NCI-H187 (cell line): ENCODE measurements at regions not wholly inside any gene's neighbourhood (a gene's known extent, or its start where the extent isn't known, plus 50 kb on each side); places are given as distances from the start of the nearest gene placed in this dataset.
"Not testable (repeated sequence)": the region's sequence is repeated elsewhere in the genome, so short reads cannot be mapped to it uniquely, and the experiment has no call there.

Experiments used
- DNase-seq, 2 experiments: peaks; one replicate each; lab custom pipeline; 2025; lab: John Stamatoyannopoulos, UW

DNA sequence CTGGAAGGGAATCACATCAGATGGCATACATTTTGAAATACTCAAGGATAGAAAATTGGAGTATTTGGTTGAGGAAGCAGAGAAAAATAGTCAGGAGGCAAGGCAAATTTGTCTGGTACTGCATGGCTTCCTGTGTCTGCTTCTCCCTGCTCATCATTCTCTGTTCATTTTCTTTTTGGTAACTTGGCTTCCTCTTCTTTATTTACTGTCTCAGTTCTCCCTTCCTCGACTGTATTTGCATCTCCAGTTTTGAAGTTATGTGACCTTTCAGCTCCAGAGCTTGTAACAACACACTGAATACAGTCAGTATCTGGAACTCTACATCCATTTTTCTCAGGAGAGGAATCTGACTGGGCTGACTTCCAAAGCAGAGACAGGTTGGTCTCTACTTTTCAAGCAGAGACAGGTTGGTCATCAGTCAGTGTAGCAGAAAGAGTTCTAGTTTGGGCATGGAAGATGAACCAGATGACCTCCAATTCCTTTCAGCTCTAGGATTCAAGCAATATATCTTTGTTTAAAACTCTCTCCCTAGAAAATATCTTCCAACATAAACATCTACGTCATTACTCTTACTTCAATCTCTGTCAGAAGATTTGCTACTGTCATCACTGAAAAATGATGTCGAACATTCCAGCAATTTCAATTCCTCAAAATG is 571.2 kb downstream of the ADGRL2 start:
- no peak for DNase-seq

DNA sequence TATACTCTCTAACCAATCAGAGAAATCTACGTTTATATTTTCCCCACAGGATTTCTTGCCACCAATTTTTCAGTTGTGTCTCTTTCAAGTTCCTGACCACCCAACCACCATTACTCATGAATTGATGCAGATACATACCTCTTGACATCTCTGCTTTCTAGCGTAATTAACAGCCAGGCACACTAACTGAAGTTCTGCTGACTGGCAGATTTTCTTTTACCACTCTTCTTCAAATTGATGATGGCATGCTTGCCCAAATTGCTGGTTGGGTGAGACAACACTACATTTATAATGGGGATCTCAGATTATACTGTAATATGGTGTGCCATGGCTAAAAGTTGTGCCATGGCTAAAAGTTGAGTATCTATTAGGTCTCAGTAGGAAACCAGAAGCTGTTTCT is 566.7 kb downstream of the ADGRL2 start:
- DNase-seq, result no peak

DNA sequence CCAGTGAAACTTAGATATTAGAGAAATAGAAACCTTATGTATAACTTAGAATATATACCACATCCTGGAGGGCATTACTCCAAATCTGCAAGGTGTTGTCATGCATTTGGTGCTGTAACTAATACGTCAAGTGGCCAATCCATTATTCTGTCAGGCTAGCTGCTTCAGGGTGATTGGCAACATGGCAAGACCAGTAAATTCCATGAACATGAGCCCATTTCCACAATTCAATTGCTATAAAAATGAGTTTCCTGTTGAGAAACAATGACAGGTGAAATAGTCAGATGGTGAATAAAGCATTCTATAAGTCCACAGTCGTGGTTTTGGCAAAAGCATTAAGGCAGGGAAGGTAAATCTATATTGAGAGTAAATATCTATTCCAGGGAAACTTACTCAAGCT is 566.0 kb downstream of the ADGRL2 start:
- DNase-seq, result no peak

DNA sequence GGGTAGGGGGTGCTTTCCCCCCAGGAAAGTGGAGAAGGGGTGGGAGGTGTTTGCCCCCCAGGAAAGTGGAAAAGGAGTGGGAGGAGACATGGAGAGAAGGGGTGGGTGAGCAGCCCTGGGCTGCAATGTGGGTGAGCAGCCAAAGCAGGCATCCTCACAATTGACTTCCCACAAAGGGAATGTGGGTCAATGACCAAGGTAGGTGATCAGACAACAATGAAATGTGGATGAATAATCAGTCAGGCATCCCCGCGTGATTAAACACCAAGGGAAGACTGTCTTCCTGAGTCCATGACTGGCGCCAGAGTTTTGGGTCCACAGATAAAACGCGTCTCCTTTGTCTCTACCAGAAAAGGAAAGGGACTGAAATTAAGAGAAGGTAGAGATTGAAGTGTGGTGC is 558.8 kb downstream of the ADGRL2 start:
- not testable (repeated sequence) for DNase-seq

DNA sequence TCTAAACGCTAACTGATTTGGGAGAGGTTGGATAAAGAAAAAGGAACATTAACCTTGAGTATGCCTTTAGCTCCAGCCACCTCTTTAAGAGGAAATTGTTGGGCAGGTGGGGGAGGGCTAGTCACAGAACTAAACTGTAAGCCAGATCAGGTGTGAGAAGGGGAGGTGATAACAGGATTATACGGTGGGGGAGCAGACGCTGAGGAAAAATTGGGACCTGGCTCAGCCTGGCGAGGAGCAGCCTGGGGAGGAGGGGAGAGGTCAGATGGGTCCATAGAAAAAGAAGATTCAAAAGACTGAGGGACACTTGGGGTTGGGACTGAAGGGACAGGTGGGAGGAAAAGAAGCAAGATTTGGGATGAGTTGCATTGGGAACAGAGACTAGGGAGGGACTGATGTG is 558.0 kb downstream of the ADGRL2 start:
- not testable (repeated sequence) for DNase-seq

DNA sequence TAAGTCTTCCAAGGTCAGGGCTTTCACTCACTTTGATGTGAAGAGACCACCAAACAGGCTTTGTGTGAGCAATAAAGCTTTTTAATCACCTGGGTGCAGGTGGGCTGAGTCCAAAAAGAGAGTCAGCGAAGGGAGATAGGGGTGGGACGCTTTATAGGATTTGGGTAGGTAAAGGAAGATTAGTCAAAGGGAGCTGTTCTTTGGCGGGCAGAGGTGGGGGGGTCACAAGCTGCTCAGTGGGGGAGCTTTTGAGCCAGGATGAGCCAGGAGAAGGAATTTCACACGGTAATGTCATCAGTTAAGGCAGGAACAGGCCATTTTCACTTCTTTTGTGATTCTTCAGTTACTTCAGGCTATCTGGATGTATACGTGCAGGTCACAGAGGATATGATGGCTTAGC is 553.8 kb downstream of the ADGRL2 start:
- DNase-seq, result not testable (repeated sequence)

DNA sequence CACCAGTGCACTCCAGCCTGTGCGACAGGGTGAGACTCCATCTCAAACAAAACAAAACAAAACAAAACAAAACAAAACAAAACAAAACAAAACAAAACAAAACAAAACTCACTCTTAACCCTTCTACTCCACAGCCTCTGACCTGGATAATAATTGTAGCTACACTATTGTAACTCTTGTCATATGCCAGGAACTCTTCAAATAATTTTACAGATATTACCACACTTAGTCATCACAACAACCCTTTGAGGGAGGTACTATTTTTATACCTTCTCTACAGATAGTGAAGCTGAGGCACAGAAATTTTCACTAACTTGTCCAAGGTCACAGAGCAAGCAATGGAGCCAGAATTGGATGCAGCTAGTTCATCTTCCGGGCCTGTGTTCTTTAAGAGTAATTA is 547.8 kb downstream of the ADGRL2 start:
- DNase-seq, result no peak

DNA sequence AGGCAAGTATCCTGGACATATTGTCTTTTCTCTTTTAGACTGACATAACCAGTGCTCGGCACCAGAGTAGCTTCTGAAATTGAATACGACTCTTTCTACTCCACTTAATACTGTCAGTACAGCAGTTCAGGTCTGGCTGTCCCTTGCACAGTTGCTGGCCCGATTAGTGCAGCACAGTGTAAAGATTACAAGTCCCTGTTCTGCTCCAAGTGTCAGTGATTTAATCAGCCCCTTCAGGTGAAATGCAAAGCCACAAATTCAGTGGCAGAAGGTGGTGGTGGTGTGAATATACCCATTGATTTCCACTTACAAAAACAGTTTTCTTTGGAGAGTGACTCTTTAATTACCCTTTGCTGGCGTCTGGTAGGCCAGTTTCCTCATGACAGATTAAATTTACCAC is 545.4 kb downstream of the ADGRL2 start:
- DNase-seq, result no peak

DNA sequence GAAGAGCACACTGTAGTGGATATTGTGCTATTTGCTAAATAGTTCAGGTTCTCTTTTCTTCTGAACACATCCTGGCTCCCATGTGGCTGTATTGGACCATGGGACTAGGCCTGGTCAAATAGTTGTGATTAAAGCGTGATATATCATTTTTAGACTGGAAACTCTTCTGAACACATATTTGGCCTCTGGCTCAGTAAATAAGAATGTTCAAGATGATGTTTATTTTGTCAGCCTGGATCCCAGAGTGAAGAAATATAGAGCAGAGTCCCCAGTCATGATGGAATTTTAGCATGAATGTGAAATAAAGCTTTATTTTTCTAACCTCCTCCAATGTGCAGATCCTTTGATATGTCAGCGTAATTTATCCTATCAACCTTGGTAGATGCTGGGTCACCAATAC is 542.6 kb downstream of the ADGRL2 start:
- no peak for DNase-seq

DNA sequence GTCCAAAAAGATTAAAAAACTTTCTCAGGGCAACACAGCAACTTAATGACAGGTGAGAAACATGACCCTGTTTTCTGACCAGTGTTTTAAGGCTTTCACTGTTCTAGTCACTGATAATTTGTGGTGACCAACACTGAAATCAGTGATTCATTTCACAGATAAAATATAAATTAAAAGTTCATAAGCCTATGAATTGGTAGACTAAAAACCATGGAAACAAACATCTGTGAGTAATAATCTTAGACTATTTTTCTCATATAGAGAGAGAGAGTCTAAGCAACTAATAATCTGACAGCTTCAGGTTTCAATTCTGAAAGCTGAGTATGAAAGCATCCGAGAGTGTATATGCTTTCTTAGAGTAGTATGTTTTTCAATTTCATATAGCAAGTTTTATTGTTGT is 536.9 kb downstream of the ADGRL2 start:
- DNase-seq, result no peak

DNA sequence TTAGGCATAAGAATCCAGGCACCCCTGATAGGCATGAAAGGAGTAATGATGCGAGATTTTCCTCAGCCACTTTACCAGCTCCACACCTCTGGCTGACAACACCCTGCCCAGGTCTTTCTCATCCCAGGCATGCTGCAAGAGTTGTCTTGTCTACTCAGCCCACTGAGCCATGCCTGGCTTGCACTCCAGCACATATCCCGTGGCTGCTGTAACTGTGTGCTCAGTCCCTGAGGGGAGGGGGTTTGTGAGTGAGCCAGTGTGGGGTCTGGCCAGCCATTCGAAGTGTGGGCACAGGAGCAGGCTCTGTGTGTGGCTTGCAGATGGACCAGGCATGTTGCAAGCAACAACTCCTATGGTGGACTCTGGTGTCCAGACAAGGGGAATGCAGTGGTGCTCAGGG is 529.6 kb downstream of the ADGRL2 start:
- no peak for DNase-seq

DNA sequence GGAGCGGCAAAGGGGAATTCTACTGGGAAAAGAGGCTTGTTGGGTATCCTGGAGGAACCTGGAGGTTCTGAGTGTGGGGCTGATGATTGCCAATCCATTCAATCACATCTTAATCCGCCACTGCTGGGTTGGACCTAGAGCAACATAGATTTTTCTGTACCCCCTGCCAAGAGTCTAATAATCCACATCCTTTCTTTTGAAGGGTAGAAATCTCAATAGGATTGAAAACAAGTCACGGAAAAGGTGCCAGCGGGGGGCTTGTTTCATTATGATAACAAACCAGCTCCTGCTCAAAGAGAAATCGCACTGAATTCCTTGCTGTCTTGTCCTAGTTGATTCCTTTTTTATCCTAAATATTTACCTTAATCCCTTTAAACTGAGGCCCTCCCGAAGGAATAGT is 528.5 kb downstream of the ADGRL2 start:
- DNase-seq, result no peak

DNA sequence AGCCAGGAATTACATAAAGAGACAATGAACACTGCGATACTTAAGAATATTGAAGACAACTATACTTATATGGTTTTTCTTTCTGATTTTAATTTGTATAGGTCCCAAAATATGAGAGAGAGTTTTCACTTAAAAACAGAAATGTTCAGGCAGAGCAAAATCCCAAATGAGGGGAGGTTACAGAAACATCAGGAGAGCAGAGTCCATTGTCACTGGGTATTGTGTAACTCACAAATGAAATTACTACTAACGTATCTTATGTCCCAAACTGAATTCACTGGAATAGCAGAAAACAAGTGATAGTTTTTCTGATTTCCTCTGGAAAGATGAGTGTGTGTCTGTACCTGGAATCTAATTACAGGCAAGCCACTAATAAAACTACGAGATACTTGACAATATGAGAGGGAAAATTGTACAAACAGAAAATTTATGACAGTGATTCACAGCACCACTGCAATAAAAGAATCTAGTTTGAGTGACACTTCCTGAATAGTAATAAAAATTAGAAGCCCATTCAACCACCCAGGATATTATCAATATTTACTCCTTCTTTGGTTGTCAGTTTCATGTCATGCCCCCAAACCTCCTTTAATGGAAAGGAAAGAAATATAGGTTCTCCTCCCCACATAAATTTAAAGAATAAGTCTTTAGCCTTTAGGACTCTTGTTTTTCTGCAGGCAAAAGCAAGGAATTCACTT is 522.6 kb downstream of the ADGRL2 start:
- no peak for DNase-seq

DNA sequence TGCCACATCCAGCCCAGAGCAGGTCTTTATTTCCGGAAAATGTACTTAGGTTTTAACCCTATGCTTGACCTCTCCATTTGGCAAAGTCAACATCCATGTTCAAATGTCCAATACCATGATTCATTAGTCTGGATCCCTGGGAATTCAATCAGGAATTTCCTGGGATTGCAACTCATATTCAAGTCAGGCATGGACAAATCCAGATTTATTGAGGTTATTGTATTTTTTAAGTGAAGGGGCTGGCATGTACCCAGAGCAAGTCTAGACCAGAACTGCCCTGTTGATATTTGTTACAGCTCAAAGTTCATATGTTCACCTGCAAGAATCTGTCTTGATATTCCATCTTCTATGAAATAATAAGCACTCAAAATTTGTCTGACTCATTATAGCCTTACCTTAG is 521.1 kb downstream of the ADGRL2 start:
- no peak for DNase-seq

DNA sequence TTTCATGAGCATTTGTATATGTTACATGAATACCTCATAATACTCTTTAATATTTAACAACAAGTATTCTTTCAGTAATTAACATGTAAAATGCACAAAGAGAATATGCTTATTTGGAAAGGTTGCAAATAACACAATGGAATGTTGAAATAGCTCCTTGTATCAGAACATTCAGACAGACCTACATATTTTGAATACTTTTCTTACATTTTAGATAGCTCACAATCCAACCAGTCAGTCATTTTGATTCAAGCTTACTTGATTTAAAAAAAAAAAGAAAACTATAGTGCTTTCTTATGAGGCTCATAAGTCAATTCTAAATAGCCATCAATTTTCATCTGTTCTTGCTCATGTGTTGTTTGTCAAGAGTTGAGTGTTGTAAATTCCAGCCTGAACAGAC is 518.8 kb downstream of the ADGRL2 start:
- no peak for DNase-seq

DNA sequence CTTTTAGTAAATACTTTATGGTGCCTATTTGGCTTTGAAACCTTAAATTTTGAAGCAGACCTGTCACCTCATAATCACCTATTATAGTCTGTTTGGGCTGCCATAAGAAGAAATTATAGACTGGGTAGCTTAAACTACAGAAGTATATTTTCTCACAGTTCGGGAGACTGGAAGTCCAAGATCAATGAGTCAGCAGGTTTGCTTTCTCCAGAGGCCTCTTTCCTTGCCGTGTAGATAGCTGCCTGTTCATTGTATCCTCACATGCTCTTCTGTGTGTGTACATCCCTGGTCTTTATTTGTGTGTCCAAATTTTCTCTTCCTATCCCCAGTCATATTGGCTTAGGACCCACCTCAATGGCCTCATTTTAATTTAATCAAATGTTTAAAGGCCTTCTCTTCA is 518.2 kb downstream of the ADGRL2 start:
- DNase-seq, result no peak

DNA sequence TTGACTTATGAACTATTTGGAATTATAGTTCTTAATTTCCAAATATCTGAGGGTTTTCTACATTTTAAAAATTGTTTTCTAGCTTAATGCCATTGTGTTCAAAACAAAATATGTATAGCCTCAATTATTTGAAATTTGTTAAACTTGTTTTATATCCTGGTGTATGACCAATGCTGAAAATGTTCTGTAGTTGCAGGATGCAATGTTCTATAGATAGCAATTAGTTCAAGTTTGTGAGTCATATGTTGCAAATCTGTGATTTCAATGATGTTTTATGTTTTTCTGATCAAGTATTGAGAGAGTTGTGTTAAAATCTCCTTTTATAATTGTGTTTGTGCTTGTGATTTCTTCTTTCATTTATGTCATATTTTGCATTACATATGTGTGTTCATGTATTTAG is 517.5 kb downstream of the ADGRL2 start:
- DNase-seq, result no peak

DNA sequence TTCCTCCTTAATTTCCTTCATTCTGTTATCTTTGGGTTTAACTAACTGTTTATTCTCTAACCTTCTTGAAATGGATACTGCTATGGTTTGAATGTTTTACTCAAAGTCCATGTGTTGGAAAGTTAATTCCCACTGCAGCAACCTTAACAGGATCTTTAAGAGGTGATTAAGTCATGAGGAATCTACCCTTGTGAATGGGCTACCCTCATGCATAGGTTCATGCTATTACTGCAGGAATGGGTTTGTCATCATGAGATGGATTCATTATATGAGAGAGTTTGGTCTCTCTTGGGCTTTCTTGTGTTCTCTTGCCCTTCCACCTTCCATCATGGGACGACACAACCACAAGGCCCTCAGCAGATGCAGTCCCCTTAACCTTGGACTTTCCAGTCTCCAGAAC is 516.9 kb downstream of the ADGRL2 start:
- no peak for DNase-seq

DNA sequence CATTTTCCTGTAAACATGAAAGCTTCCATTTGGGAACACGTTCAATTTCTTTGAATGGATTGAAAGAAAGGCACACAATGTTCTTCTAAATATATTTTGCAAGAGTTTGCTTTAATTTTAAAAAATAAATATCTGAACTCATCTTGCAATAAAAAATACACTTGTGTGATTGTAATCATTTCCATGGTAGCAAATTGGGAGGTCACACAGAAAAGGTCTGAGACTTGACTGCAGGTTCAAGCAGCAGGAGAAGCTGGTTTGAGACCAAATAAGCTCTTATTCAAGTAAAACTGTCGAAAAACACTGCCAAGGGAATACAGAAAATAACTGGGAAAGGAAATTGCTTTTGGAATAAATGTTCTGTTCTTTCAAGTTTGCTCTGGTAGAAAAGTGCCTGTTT is 498.9 kb downstream of the ADGRL2 start:
- no peak for DNase-seq

DNA sequence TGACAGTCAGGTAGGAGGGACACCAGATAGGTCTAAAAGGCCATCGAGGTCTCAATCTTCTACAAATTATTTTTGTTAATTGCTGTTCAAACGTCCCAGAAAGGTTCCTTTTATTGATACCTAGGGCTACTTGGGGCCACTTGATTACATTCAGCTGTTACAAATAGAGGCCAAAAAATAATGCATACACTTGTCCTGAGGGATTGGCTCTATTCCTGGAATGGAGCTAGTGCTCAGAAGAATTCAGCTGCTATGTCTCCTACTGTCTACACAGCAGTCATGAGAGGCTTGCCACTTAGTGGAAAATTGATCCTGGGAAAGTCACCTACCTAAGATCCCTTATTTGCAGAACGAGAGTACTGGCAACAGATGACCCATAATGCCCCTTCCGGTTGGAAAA is 498.3 kb downstream of the ADGRL2 start:
- no peak for DNase-seq

DNA sequence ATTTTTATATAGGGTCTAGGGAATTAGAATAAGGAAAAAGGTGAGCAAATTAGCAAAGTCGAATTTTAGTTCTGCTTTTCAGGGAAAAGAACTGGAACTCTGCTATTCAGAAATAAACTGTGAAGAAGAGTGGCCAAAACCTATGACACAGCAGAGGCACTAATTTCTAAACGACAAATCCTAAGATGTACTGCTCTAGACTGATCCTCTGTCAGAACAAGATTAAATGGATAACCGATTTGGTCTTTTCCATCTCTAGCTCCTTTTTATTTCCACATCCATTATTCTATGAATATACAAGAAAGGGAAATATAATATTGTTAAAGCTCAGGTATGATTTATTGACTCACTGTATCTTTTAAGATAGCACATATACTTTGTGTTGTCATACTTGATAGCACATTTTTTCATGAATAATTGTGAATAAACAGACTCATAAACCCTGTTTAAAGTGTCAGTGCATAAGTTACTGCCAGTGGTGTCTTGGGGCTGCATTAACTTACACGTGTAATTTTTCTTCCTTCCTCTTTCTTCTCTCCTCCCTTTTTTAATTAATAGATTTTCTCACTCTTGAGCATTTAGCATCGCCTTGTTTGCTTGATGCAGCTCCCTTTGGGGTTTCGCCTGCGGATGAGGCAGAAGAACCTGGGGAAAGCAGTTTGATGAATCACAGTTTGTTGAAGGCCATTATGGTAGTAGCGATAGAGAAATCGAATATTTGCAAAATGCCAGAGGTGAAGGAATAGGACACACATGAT is 496.6 kb downstream of the ADGRL2 start:
- no peak for DNase-seq

DNA sequence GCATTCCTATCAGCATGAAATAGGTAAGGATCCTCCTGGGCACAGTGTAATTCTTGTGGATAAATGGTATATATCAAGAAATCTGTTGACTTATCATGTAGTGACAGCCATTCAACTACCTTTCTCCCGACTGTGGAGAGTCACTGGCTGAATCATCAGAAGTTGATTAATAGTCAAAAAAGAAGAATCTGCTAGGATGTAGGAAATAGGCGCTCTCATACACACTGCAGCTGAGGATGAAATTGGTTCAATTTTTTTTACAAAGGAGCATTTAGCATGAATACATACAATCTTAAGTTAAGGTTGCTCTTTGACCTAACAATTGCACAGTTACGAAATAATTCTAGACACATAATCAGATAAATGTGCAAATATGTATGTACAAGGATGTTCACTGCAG is 486.8 kb downstream of the ADGRL2 start:
- DNase-seq, result no peak

DNA sequence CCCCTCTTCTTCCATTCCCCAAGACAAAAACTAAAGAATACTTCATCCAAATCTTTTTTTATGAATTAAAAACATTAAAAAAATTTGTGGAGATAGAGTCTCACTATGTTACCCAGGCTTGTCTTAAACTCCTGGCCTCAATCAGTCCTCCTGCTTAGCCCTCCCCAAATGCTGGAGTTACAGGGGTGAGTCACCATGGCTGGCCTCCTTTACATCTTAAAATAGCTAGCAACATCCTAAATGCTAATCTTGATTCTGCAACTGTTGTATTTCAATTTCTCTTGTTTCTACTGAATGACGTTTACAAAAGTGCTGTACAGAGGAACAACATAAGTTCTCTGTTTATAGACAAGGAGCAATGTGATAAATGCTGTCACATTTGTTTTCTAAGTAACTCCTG is 483.5 kb downstream of the ADGRL2 start:
- no peak for DNase-seq
